Mammary epithelial cell (primary cell): ENCODE measurements at regions not wholly inside any gene's neighbourhood (a gene's known extent, or its start where the extent isn't known, plus 50 kb on each side); places are given as distances from the start of the nearest gene placed in this dataset.
A peak's percentile ranks its signal among the peaks of the same experiment; 100 is the strongest.

Experiments used
- CTCF ChIP-seq, 2 donors: IDR thresholded peaks in 1 of 2; conservative IDR thresholded peaks in 1 of 2; 2 replicates each; pipeline ENCODE4 v1.5.1; 2011 to 2012; ENCODE audit warnings: inconsistent platforms in 2 of 2, low read length in 2 of 2, mild to moderate bottlenecking in 2 of 2, control low read depth in 1 of 2, low read depth in 1 of 2; ENCODE audit not compliant: insufficient read depth in 1 of 2; ENCODE audit errors: extremely low read depth in 1 of 2
- EZH2 ChIP-seq: IDR thresholded peaks from 2 replicates; pipeline ENCODE4 v1.6.1; 2012; ENCODE audit warnings: low read length, inconsistent platforms, borderline replicate concordance

- peak; percentile 69 to 91 for TF ChIP-seq CTCF (conservative IDR thresholded peaks at IDR 0.05 in 1 of 2, IDR thresholded peaks at IDR 0.05 in 1 of 2; ENCODE audit: extremely low read depth in 1 of 2, insufficient read depth in 1 of 2, low read depth in 1 of 2, low read length in 2 of 2)
- no peak for TF ChIP-seq EZH2
These were observed 401.9 kb upstream of the PDE4D start for GRCh38 chr5:60295423-60295822.
